Stimulated activated CD8-positive, alpha-beta memory T cell treated with anti-CD3 and anti-CD28 coated beads, Interleukin-4, amount 100 ng/mL, for 24 hours (primary cell): ENCODE measurements at regions not wholly inside any gene's neighbourhood (a gene's known extent, or its start where the extent isn't known, plus 50 kb on each side); places are given as distances from the start of the nearest gene placed in this dataset.
"Not testable (repeated sequence)": the region's sequence is repeated elsewhere in the genome, so short reads cannot be mapped to it uniquely, and the experiment has no call there.

Experiments
- DNase-seq: peaks from one replicate; pipeline ENCODE4 v3.0.0-alpha.2; 2020; ENCODE audit warnings: low read depth

DNA sequence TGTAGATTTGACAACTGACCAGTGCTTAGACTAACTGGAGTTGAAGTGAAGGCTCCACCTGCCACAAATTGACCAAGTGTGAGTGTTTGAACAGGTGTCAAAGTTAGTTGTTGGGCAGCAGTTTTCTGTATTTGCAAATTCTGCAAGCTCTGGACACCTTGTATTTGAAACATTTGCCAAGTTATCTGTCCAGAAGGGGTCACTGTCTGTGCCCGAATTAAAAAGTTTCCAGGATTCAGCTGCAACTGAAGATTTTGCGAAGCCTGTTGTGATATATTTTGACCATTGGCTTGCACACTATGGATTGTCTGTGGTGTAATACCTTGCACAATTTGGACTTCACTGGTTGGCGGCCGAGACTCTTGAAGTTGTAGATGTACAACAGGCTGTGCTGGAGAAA is 1690.7 kb downstream of the SLITRK5 start:
- DNase-seq: no peak

DNA sequence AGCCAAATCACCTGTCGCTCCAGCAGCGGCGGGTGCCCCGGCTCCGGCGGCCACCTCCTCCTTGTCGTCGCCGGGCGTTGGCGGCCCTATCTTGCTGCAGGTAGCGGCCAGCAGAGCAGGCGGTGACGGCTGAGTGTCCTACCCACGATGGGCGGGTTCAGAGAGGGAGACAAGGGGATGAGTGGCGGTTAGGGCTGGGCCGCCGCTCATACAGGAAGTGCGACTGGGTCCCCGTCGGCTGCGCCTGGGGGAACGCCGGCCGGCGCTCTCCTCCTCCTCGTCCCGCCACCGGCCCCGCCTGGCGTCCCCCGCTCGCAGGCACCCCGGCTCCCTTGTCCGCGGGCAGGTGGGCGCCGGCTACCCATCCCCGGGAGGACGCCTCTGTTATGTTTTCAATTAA is 1692.0 kb downstream of the SLITRK5 start:
- no peak for DNase-seq

DNA sequence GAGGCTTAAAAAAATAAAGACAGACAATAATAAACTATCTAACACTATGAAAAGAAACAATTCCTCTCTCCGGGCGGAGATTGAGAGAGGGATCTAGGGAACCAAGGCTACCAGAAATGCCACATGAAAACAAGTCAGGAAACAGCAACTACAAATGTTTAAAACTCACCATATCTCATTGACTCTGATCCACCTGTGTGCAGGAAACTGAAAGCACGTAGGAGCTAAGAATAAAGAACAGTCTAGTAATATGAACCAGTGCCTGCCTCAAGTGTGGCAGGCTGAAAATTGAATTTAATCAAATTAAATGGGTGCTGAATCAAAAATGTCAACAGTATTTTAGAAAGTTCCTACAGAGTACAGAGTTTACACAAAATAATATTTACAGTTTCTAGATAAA is 1701.0 kb downstream of the SLITRK5 start:
- no peak for DNase-seq

DNA sequence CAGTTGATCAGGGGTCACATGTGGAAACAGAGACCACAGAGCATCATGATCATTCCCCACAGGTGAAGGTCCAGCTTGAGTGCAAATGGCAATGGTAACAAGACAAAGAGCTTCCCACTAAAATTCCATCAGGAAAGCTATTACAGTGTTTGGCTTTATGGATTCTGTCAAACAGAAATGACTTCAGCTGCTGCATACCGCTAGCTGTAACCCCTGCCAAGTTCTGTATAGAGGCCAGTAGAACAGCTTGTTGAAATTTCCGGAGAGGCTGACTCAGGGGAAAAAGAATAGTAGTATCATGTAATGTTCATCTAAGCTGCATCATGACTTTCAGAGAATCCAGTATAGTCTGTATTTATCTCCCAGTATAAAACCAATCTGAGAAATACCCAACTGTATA is 1704.7 kb downstream of the SLITRK5 start:
- no peak for DNase-seq

DNA sequence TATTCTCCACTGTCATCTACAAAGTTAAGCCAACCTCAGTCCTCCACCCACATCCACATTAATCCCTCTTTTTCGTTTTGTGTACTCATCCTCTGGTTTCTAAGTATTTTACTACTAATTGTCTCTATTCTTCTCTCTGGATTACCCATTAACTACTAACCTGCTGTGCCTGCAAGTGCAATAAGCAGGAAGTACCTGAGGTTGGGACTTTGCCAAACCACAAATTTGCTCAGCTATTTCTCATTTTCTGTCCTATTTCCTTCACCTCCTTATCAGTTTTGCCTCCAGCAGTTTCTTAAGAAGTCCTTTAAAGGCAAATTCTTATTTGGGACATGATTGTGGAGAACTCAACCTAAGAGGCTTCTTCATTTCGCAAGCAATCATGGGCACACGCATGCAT is 1708.9 kb downstream of the SLITRK5 start:
- DNase-seq: no peak

DNA sequence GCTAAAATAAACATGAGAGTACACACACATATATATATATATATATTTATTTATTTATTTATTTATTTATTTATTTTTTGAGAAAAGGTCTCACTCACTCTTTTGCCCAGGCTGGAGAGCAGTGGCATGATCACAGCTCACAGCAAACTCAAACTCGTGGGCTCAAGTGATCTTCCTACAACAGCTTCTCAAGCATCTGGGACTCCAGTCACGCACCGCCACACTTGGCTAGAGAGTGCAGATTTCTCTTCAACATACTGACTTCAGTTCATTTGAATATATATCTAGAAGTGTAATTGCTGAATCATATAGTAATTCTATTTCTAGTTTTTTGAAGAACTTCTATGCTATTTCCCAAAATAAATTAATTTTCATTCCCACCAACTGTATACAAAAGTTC is 1711.8 kb downstream of the SLITRK5 start:
- no peak for DNase-seq

DNA sequence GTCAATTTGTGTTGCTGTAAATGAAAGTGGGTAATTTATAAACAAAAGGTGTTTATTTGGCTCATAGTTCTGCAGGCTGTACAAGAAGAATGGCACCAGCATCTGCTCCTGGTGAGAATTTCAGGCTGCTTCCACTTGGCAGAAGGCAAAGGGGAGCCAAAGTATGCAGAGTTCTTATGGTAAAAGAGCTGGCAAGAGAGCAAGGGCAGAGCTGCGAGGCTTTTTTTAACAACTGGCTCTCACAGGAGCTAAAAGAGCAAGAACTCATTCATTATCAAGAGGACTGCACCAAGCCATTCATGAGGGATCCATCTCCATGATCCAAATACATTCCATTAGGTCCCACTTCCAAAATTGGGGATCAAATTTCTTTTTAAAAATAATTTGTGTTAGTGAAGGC is 1712.7 kb downstream of the SLITRK5 start:
- no peak for DNase-seq

DNA sequence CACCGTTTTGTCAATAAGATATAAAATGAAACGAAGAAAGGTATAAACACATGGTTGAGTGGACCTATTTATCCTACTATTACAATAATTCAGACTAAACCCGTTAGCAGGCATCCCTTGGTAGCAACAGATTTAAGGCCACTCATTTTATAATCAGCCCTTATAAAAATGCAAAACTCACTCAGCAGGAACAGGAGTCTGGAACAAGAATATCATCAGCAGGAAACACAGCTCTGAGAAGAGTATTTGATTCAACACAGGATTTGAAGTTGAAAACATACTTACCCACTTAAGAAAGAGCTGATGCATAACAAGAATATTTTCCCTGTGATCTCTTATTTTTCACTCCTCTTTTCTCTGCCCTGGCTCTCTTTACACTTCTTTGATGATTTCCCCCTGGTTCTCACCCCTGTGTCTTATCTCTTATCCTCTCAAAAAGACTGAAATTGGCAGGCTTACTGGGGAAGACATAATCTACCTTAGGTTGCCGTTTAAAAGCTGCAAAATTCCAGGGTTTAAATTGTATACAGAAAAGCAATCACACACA is 1722.7 kb downstream of the SLITRK5 start:
- DNase-seq: no peak

DNA sequence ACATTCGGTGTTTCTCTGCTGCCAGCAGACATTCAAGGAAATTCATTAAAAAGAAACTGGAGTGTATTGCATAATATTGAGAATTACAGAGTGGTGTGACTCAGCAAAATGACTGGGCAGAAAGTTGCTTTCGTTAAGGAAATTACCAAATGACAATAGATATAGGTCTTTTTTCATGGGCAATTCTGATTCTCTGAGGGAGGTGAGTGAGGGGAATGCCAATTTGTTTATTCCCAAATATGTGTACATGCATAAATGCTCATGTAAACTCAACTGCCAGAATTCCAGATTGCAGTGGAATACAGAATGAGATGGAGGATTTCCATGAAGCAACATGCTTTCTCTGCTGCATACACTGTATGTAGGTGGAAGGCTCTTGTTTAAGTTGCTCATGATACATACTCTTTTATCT is 1730.1 kb downstream of the SLITRK5 start:
- no peak for DNase-seq

DNA sequence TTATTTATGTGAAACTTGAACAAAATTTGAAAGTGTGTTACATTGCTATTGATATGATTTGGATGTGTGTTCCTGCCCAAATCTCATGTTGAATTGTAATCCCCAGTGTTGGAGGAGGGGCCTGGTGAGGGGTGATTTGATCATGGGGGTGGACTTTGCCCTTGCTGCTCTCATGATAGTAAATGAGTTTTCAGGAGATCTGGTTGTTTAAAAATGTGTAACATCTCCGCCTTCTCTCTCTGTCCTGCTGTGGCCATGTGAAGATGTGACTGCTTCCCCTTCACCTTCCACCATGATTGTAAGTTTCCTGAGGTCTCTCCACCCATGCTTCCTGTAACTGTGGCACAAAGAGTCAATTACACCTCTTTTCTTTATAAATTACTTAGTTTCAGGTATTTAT is 1731.0 kb downstream of the SLITRK5 start:
- DNase-seq: no peak

DNA sequence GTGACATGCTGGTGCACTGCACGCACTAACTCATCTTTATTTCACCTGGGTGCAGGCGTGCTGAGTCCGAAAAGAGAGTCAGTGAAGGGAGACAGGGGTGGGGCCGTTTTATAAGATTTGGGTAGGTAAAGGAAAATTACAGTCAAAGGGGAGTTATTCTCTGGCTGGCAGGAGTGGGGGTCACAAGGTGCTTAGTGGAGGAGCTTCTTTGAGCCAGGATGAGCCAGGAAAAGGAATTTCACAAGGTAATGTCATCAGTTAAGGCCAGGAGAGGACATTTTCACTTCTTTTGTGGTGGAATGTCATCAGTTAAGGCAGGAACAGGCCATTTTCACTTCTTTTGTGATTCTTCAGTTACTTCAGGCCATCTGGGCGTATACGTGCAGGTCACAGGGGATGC is 1734.9 kb downstream of the SLITRK5 start:
- DNase-seq: not testable (repeated sequence)

DNA sequence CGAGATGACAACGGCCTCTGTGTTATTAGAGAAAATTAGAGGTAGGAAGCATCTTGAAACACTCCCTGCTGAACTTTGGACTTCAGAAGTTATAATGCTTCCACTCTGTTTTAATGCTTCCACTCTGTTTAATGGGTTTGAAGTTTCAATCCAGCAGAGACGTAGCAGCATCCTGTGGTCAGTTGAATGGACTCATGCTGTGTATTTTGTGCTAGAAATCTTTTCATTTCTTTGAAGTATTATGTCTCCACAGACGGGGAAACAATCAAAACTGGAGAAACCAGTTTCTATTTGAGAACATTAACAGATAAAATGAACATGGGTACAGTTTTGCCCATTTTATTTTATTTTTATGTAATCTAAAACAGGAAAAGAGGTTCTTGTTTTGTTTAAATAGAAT is 1736.2 kb downstream of the SLITRK5 start:
- DNase-seq: no peak

DNA sequence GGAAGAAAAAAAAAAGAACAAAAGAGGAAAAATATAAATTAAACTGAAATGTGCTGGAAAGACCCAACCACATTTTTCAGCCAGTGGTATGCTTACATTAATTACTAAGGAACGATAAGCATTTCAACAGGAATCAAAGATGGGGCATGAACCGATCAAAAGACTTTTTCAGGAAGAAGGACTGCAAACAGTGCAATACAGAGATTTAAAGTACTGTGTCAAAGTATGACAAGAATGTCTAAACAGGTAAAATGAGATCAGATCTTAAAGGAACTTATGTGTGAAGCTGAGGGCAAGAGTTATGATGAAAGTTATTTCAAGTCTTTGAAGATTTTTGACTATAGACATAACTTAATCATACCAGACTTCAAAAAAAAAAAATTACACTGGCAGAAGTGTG is 1761.8 kb downstream of the SLITRK5 start:
- DNase-seq: no peak

DNA sequence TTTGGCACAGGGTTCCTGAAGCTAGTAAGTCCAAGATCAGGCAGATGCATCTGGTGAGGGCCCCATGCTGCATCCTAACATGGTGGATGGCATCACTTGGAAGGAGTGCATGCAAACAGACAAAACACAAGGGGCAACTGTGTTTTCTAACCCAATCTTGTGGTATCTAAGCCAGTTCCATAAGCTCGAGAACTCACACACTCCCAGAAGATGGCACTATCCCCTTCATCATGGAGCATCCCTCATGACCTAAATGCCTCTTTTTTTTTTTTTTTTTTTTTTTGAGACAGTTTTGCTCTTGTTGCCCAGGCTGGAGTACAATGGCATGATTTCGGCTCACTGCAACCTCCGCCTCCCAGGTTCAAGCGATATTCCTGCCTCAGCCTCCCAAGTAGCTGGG is 1763.5 kb downstream of the SLITRK5 start:
- not testable (repeated sequence) for DNase-seq

DNA sequence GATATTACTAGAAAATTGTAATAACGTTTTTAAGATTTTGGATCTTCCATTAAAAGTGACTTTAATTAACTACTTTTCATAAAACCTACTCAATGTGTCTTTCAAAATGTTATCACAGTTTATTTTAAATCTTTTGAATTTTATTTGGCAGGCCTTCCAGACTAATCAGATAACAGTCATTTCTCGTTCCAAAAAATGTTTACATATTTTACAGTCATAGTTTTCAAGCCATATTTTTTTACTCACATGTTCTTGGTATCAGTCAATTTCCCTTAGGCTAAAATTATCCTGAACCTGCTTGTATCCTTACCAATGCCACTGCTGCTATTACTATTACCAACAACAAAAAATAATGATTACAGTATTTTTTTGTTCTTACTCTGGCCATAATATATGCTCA is 1783.5 kb downstream of the SLITRK5 start:
- no peak for DNase-seq

DNA sequence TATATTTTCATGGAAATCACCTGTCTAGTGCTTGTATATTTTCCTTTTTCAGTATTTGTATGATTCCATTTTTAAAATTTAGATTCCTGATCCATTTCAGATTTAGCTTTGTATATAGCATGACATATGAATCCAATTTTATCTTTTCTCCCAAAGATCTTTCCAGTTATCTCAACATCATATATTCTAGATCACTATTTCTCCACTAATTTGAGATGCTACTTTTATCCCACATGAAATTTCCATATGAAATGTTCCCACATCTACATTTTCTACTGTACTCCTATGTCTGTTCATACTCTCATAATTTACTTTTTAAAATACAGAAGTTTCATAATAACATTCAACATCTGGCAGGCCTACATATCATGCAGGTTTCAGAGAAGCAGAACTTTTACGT is 1784.1 kb downstream of the SLITRK5 start:
- DNase-seq: no peak

DNA sequence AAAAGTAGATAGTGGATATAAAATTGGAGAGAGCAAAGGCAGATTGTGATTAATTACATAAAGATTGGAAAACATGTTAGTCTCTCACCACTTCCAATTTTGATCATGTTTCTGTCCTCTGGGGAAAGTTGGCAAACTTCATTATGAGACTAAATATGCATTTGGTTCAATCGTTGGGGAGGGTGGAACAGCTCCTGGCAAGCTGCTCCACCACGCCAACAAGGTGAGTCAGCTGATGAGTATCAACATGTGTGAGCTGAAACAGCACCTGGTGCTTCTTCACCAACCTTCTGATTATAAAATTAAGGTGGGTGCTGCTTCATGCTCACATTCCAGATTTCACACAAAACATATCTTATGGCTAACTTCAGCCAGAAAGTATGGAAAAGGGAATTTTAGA is 1784.6 kb downstream of the SLITRK5 start:
- DNase-seq: no peak

DNA sequence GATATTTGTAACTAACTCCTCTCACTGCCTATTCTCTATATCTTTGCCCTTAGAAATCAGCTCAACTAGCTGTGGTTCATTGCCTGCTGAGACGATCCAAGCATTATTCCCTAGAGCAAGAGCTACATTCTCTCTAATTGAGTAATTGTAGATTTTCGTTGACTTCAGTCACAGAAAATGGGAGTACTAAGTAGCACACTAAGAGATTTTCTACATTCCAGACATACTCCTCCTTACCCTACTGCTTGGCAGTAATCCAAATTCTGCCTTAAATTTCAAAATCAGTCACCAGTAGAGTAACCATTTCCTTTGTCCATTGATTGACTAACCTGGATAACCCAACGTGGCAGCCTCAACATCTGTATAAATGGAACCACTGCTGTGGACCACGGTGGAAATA is 1786.8 kb downstream of the SLITRK5 start:
- no peak for DNase-seq

DNA sequence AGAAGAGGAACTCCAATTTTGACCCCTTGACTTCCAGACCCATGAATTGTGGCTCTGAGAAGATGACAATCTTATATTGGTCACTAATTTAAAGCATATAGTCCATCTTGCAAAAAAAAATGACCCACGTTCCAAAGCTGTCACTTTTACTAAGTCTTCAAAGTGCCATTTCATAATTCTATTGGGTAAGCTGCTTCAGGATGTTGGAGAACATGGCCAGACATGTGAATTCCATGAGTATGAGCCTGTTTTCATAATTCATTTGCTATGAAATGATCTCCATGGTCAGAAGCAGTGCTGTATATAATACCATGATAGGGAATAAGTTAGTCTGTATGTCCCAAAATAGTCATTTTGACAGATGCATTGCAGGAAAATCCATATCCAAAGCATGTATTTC is 1787.3 kb downstream of the SLITRK5 start:
- no peak for DNase-seq

DNA sequence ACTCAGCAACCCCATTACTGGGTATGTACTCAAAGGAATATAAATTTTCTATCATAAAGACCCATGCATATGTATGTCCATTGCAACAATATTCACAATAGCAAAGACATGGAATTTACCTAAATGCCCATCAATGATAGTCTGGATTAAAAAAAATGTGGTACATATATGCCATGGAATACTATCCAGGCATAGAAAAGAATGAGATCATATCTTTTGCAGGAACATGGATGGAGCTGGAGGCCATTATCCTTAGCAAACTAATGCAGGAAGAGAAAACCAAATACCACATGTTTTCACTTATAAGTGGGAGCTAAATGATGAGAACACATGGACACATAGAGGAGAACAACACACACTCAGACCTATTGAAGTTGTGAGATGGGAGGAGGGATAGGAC is 1789.7 kb downstream of the SLITRK5 start:
- not testable (repeated sequence) for DNase-seq

DNA sequence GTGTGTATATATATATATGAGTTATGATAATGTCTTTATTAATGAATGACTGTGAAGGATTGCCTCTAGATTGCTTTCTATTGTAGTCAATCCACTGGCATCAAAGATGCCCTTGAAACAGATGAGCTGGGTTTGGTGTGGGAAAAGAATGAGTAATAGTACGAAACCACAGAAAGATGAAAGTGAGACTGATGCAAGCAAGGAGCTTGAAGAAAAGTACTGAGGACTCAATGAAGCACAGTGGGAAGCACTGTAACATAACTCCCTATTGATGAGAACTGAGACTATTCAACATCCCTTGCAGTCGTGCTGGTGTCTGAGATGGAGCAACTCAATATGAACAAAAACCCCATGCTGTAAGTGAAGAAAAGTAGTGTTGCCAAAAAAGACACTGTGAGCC is 1794.2 kb downstream of the SLITRK5 start:
- DNase-seq: no peak

DNA sequence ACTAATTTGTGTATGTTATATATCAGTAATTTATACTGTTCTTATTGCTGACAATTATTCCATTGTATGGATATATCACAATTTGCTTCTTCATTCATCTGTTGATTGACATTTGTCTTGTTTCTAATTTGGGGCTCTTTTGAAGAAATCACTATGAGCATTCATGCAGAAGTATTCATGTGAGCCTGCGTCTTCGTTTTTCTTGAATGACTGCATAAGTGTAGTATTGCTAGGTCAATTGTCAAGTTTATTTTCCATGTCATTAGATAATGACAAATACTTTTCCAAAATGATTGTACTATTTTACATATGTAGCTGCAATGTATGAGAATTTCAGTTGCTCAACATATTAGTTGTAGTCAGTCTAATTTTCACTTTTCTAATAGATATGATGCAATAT is 1796.9 kb downstream of the SLITRK5 start:
- no peak for DNase-seq

DNA sequence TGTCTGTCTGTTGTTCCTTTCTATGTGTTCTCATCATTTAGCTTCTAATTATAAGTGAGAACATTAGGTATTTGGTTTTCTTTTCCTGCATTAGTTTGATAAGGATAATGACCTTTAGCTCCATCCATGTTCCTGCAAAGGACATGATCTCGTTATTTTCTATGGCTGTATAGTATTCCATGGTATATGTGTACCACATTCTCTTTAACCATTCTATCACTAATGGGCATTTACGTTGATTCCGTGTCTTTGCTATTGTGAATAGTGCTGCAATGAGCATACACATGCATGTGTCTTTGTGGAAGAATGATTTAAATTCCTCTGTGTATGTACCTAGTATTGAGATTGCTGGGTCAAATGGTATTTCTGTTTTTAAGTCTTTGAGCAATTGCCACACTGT is 1799.7 kb downstream of the SLITRK5 start:
- no peak for DNase-seq

DNA sequence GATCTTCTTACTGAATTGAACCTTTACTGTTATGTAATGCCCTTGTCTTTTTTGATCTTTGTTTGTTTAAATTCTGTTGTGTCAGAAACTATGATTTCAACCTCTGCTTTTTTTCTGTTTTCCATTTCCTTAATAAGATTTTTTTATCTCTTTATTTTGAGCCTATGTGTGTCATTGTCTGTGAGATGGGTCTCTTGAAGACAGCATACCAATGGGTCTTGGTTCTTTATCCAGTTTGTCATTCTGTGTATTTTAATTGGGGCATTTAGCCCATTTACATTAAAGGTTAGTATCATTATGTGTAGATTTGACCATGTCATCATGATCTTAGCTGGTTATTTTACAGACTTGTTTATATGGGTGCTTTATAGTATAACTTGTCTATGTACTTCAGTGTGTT is 1803.3 kb downstream of the SLITRK5 start:
- no peak for DNase-seq

DNA sequence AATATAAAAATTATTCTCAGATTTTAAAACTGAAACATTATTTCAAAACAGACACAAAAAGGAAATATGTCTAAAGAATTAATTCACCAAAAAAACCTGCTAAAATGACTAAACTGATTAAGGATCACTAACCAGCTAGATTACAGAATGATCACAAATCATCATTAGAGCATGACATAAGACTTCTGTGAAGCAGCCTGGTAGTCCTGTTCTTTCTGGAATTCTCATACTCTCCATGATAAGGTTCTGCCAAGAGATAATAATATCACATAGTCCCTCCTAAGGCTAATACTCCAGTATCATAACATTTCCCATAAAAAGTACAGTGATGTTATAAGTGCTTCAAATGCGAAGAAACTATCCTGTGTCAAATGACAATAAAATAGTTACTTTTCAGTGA is 1814.9 kb downstream of the SLITRK5 start:
- DNase-seq: no peak
